ENCODE measurements at regions not wholly inside any gene's neighbourhood (a gene's known extent, or its start where the extent isn't known, plus 50 kb on each side); places are given as distances from the start of the nearest gene placed in this dataset.

DNA sequence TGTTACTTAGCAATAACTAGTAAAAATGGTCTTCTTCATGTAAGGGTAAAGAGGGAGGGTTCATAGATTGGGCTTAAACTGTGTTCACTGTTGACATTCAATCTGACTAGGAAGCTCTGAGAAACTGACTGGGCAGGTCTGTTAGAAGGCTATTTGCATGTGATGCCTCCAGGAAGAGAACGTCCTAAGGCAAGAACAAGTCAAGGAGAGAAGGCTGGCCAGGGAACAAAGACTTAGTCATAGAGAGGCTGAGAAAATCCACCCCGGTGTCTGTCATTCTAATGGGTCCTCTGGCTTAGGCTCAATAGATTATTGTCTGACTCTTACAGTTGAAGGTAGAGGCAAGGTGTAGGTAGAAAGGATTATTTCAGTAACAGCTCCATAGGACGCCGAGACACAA, 50.3 kb upstream of the CD44 start:
- TF ChIP-seq POLR2A (IDR thresholded peaks at IDR 0.05; ENCODE audit: low read length): no peak
- TF ChIP-seq, protein P1, sequence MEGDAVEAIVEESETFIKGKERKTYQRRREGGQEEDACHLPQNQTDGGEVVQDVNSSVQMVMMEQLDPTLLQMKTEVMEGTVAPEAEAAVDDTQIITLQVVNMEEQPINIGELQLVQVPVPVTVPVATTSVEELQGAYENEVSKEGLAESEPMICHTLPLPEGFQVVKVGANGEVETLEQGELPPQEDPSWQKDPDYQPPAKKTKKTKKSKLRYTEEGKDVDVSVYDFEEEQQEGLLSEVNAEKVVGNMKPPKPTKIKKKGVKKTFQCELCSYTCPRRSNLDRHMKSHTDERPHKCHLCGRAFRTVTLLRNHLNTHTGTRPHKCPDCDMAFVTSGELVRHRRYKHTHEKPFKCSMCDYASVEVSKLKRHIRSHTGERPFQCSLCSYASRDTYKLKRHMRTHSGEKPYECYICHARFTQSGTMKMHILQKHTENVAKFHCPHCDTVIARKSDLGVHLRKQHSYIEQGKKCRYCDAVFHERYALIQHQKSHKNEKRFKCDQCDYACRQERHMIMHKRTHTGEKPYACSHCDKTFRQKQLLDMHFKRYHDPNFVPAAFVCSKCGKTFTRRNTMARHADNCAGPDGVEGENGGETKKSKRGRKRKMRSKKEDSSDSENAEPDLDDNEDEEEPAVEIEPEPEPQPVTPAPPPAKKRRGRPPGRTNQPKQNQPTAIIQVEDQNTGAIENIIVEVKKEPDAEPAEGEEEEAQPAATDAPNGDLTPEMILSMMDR (IDR thresholded peaks at IDR 0.05): no peak
